HepG2 (cell line): ENCODE measurements at regions not wholly inside any gene's neighbourhood (a gene's known extent, or its start where the extent isn't known, plus 50 kb on each side); places are given as distances from the start of the nearest gene placed in this dataset.

Experiments used
- ADNP ChIP-seq: sonication (generic); formaldehyde crosslinking; IDR thresholded peaks from 2 replicates; pipeline ENCODE4 v1.4.0; 2020; ENCODE audit warnings: missing genetic modification reagents
- ATF4 ChIP-seq, 2 experiments: fragments of 450-650 bp in 1 of 2; sonication (generic) in 1 of 2; formaldehyde crosslinking; IDR thresholded peaks; 2 replicates each; pipeline versions ENCODE4 v1.5.0 to v1.8.0; 2020 to 2022; ENCODE audit warnings: mild to moderate bottlenecking in 1 of 2, missing genetic modification reagents in 1 of 2
- FOXA3 ChIP-seq: IDR thresholded peaks from 2 replicates; pipeline ENCODE4 v1.6.1; 2016; ENCODE audit warnings: missing genetic modification reagents, missing compliant biosample characterization
- HMG20A ChIP-seq: IDR thresholded peaks from 2 replicates; pipeline ENCODE4 v1.6.1; 2016; ENCODE audit warnings: borderline replicate concordance
- KAT2B ChIP-seq: fragments of 150-350 bp; IDR thresholded peaks from 2 replicates; pipeline ENCODE4 v1.6.1; 2014; ENCODE audit warnings: low read depth, low read length, borderline replicate concordance
- KLF13 ChIP-seq: sonication (generic); formaldehyde crosslinking; IDR thresholded peaks from 2 replicates; pipeline ENCODE4 v1.4.0; 2020; ENCODE audit warnings: mild to moderate bottlenecking, missing genetic modification reagents
- PBX3 ChIP-seq: sonication (generic); formaldehyde crosslinking; IDR thresholded peaks from 2 replicates; pipeline ENCODE4 v1.8.1; 2023; ENCODE audit warnings: missing genetic modification reagents, inconsistent platforms, borderline replicate concordance
- POLR2AphosphoS2 ChIP-seq: IDR thresholded peaks from 2 replicates; pipeline ENCODE4 v1.6.1; 2011; ENCODE audit warnings: low read depth, low read length, improper control_type of control experiment
- SMAD1 ChIP-seq: sonication (generic); formaldehyde crosslinking; IDR thresholded peaks from 2 replicates; pipeline ENCODE4 v1.4.0; 2020; ENCODE audit warnings: missing genetic modification reagents, low read depth, mild to moderate bottlenecking, borderline replicate concordance
- SOX13 ChIP-seq, 3 experiments: fragments of 450-650 bp in 1 of 3; sonication (generic) in 1 of 3; formaldehyde crosslinking in 1 of 3; IDR thresholded peaks in 2 of 3; conservative IDR thresholded peaks in 1 of 3; 2 replicates each; pipeline versions ENCODE4 v1.5.0 to v1.6.1; 2016 to 2020; ENCODE audit warnings: antibody characterized with exemption in 1 of 3, mild to moderate bottlenecking in 1 of 3, missing compliant biosample characterization in 1 of 3, missing genetic modification reagents in 1 of 3, moderate library complexity in 1 of 3
- ZBTB40 ChIP-seq, 2 experiments: fragments of 450-650 bp in 1 of 2; sonication (generic) in 1 of 2; formaldehyde crosslinking in 1 of 2; IDR thresholded peaks; 2 replicates each; pipeline versions ENCODE4 v1.6.1 to v1.8.0; 2016 to 2022; ENCODE audit warnings: antibody characterized with exemption in 1 of 2, mild to moderate bottlenecking in 1 of 2, missing genetic modification reagents in 1 of 2
- ZMYM2 ChIP-seq: sonication (generic); formaldehyde crosslinking; IDR thresholded peaks from 2 replicates; pipeline ENCODE4 v1.8.0; 2022; ENCODE audit warnings: mild to moderate bottlenecking, missing genetic modification reagents
- ZNF18 ChIP-seq: sonication (generic); formaldehyde crosslinking; IDR thresholded peaks from 2 replicates; pipeline ENCODE4 v1.8.0; 2022; ENCODE audit warnings: mild to moderate bottlenecking, missing genetic modification reagents; ENCODE audit not compliant: insufficient replicate concordance
- ZNF326 ChIP-seq: sonication (generic); formaldehyde crosslinking; IDR thresholded peaks from 2 replicates; pipeline ENCODE4 v1.4.0; 2020; ENCODE audit warnings: missing genetic modification reagents, borderline replicate concordance
- ZNF652 ChIP-seq: IDR thresholded peaks from 2 replicates; pipeline ENCODE4 v1.6.1; 2016; ENCODE audit warnings: low read depth, borderline replicate concordance
- ZNF740 ChIP-seq: sonication (generic); formaldehyde crosslinking; IDR thresholded peaks from 2 replicates; pipeline ENCODE4 v1.4.0; 2020; ENCODE audit warnings: missing genetic modification reagents

GRCh38 chr12:92068459-92068858, 77.2 kb downstream of the BTG1 start (continued):
- no peak for TF ChIP-seq ZNF18 (CRISPR knock-in tag)
- no peak for TF ChIP-seq ZNF740 (CRISPR knock-in tag)
- TF ChIP-seq PBX3 (CRISPR knock-in tag) = no peak
- no peak for TF ChIP-seq SOX13 (IDR thresholded peaks at IDR 0.05)
- peak in 1 of 2 experiments; percentile 27; a peak in 1 of 4 replicates for TF ChIP-seq SOX13 (CRISPR knock-in tag; conservative IDR thresholded peaks at IDR 0.05 in 1 of 2, IDR thresholded peaks at IDR 0.05 in 1 of 2)
- TF ChIP-seq ZBTB40 (IDR thresholded peaks at IDR 0.05) = no peak
- TF ChIP-seq ZBTB40 (CRISPR knock-in tag; IDR thresholded peaks at IDR 0.05) = no peak
- no peak for TF ChIP-seq ADNP
- no peak for TF ChIP-seq SMAD1 (CRISPR knock-in tag)
- peak; percentile 75; the same call in 1 of the 2 replicates for TF ChIP-seq HMG20A (CRISPR knock-in tag)
- no peak for TF ChIP-seq ZNF326 (CRISPR knock-in tag)
- TF ChIP-seq FOXA3 = peak; percentile 43; the same call in 1 of the 2 replicates
- TF ChIP-seq ATF4 (CRISPR knock-in tag; IDR thresholded peaks at IDR 0.05) = peak in 1 of 2 experiments; percentile 22; a peak in 1 of 4 replicates
- TF ChIP-seq POLR2AphosphoS2 = no peak
- no peak for TF ChIP-seq KAT2B
- peak; percentile 83 for TF ChIP-seq ZNF652 (CRISPR knock-in tag)
- TF ChIP-seq KLF13 (CRISPR knock-in tag) = no peak
- TF ChIP-seq ZMYM2 = no peak
